Spleen (tissue), 7 donors: ENCODE measurements at regions not wholly inside any gene's neighbourhood (a gene's known extent, or its start where the extent isn't known, plus 50 kb on each side); places are given as distances from the start of the nearest gene placed in this dataset.

Experiments used
- POLR2A ChIP-seq, 3 donors: fragments of 450-650 bp; IDR thresholded peaks; one replicate each; pipeline ENCODE4 v1.5.1; 2017; ENCODE audit warnings: antibody characterized with exemption in 3 of 3, mild to moderate bottlenecking in 1 of 3
- TF ChIP-seq, protein P1 (sequence below), 11 experiments: fragments of 200-600 bp in 7 of 11; fragments of 450-650 bp in 4 of 11; sonication (generic) in 4 of 11; IDR thresholded peaks in 8 of 11; conservative IDR thresholded peaks in 3 of 11; 1 replicate in 7 of 11; 2 replicates in 4 of 11; pipeline versions ENCODE4 v1.4.0 to v1.8.0; 2016 to 2021; ENCODE audit warnings: antibody characterized with exemption in 11 of 11, inconsistent platforms in 4 of 11, mild to moderate bottlenecking in 1 of 11
- donor health status: DM: no; HTN: no; CAD: no; lungs with moderate emphysema.
- donor health status: DM: no; HTN: no; CAD: no.
- donor health status: DM: no; HTN: no; CAD: no.

DNA sequence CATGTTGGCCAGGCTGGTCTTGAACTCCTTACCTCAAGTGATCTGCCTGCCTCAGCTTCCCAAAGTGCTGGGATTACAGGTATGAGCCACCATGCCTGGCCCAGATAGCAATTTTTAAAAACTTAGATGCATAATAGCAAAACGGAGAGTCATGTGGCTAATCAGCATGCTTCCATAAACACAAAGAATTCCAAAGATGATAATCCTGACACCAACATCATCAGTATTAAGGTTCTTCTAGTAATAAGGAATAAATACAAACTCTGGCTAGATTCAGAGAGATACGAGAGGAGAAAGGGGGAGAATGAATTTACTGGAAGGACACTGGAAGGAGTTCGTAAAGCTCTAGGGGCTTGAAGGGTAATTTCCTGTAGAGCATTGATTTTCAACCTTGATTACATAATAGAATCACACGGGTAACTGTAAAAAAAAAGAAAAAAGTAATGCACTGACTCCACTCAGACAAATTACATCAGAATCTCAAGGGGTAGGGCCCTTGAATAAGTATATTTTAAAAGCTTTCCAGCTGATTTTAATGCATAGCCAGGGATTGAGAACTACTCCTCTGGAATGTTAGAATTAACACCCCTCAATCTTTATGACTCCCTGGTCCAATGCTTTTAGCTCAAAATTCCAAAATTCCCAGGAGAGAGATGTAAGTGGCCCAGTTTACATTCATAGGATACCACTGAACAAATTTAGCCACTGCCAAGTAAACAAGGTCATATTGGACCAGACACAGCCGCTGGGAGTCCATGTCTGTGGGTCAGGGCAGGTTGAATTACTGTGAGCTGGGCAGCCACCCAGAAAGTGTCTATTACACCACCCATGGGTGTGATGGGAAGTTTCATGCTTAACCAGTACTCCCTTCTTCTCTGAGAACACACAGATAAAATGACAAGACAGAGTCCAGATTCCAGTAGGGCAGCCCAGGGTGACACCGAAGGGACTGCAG is 243.9 kb downstream of the TBL1XR1 start:
- no peak for TF ChIP-seq POLR2A (IDR thresholded peaks at IDR 0.05)
- TF ChIP-seq, protein P1, sequence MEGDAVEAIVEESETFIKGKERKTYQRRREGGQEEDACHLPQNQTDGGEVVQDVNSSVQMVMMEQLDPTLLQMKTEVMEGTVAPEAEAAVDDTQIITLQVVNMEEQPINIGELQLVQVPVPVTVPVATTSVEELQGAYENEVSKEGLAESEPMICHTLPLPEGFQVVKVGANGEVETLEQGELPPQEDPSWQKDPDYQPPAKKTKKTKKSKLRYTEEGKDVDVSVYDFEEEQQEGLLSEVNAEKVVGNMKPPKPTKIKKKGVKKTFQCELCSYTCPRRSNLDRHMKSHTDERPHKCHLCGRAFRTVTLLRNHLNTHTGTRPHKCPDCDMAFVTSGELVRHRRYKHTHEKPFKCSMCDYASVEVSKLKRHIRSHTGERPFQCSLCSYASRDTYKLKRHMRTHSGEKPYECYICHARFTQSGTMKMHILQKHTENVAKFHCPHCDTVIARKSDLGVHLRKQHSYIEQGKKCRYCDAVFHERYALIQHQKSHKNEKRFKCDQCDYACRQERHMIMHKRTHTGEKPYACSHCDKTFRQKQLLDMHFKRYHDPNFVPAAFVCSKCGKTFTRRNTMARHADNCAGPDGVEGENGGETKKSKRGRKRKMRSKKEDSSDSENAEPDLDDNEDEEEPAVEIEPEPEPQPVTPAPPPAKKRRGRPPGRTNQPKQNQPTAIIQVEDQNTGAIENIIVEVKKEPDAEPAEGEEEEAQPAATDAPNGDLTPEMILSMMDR (IDR thresholded peaks at IDR 0.05 in 8 of 11, conservative IDR thresholded peaks at IDR 0.05 in 3 of 11), result no peak
